HepG2 (cell line): ENCODE measurements at regions not wholly inside any gene's neighbourhood (a gene's known extent, or its start where the extent isn't known, plus 50 kb on each side); places are given as distances from the start of the nearest gene placed in this dataset.

Experiments used
- ATAC-seq: fragments of 200-7000 bp; cut with Tn5 transposase; 3 replicates; pipeline ENCODE4 v1.9.1; 2020; ENCODE audit warnings: mild to moderate bottlenecking, moderate library complexity
- BruUV-seq: library from RNA; stranded (reverse); fragments of 400-500 nt; replicated peaks from 2 replicates; lab custom pipeline; 2021; lab: Mats Ljungman, UMichigan
- CTCF ChIA-PET: fragments of 300-600 bp; formaldehyde crosslinking; extraction: SDS; loops from one replicate; lab custom pipeline; 2021; ENCODE audit warnings: low total read pairs, inconsistent platforms, low intra/inter-chr PET ratio; lab: Yijun Ruan, JAX
- POLR2A ChIA-PET: fragments of 350-600 bp; sonication (Branson Sonifier 250); formaldehyde crosslinking; loops from one replicate; lab custom pipeline; 2020; ENCODE audit warnings: antibody characterized with exemption, inconsistent platforms; lab: Yijun Ruan, JAX
- DNase-seq: peaks from one replicate; pipeline ENCODE4 v3.0.0-alpha.2; 2015; ENCODE audit warnings: low spot score
- FAIRE-seq: peaks from 3 replicates; lab custom pipeline; 2011; peaks lifted over from hg19 to GRCh38; lab: Jason Lieb, UNC
- H2AFZ ChIP-seq: one replicate; pipeline ENCODE4 v1.6.1; 2011; ENCODE audit warnings: low read length, inconsistent platforms
- H3K27ac ChIP-seq: fragments of 300-600 bp; 3 replicates; pipeline ENCODE4 v1.8.0; 2011; ENCODE audit warnings: mixed run types, mild to moderate bottlenecking, mixed read lengths, low read length, inconsistent platforms; ENCODE audit not compliant: insufficient read depth; ENCODE audit errors: extremely low read length
- H3K27me3 ChIP-seq, 2 experiments: fragments of 200-600 bp in 1 of 2; 2 replicates in 1 of 2; 3 replicates in 1 of 2; pipeline versions ENCODE4 v1.6.0 to v1.8.0; 2011; ENCODE audit warnings: low read length in 2 of 2, mild to moderate bottlenecking in 2 of 2, moderate library complexity in 2 of 2, inconsistent platforms in 1 of 2; ENCODE audit not compliant: insufficient read depth in 2 of 2, control insufficient read depth in 1 of 2
- H3K36me3 ChIP-seq, 2 experiments: fragments of 200-600 bp in 1 of 2; replicated peaks in 1 of 2; 2 replicates in 1 of 2; 3 replicates in 1 of 2; pipeline versions ENCODE4 v1.5.1 to v1.8.0; 2011; ENCODE audit warnings: low read length in 2 of 2, inconsistent platforms in 1 of 2; ENCODE audit not compliant: insufficient read depth in 2 of 2, control insufficient read depth in 1 of 2
- H3K4me1 ChIP-seq: 2 replicates; pipeline ENCODE4 v1.5.1; 2012; ENCODE audit warnings: low read length, inconsistent platforms; ENCODE audit not compliant: insufficient read depth
- H3K4me2 ChIP-seq: 2 replicates; pipeline ENCODE4 v1.6.0; 2011; ENCODE audit warnings: low read depth, low read length, inconsistent platforms
- H3K4me3 ChIP-seq, 3 experiments: fragments of 200-600 bp in 1 of 3; sonication (generic), shearing (Covaris generic) in 1 of 3; replicated peaks in 1 of 3; 2 replicates each; pipeline ENCODE4 v1.5.1; 2011 to 2016; ENCODE audit warnings: low read length in 3 of 3, inconsistent platforms in 2 of 3, low read depth in 2 of 3, mild to moderate bottlenecking in 2 of 3, control low read depth in 1 of 3, mixed read lengths in 1 of 3; ENCODE audit not compliant: insufficient read depth in 1 of 3
- H3K79me2 ChIP-seq: one replicate; pipeline ENCODE4 v1.6.1; 2011; ENCODE audit warnings: low read length, inconsistent platforms; ENCODE audit not compliant: insufficient read depth
- H3K9ac ChIP-seq: 2 replicates; pipeline ENCODE4 v1.6.0; 2011; ENCODE audit warnings: mild to moderate bottlenecking, low read depth, low read length, inconsistent platforms; ENCODE audit not compliant: insufficient read depth
- H3K9me3 ChIP-seq: 2 replicates; pipeline ENCODE4 v1.5.1; 2012; ENCODE audit warnings: mild to moderate bottlenecking, low read length
- H4K20me1 ChIP-seq: 2 replicates; pipeline ENCODE4 v1.6.0; 2011; ENCODE audit warnings: inconsistent platforms, mild to moderate bottlenecking, low read length, moderate library complexity; ENCODE audit not compliant: insufficient read depth
- BCL3 ChIP-seq: sonication (generic); formaldehyde crosslinking; IDR thresholded peaks from 2 replicates; pipeline ENCODE4 v1.5.1; 2020; ENCODE audit warnings: mild to moderate bottlenecking, missing genetic modification reagents, moderate library complexity
- ERF ChIP-seq: IDR thresholded peaks from 2 replicates; pipeline ENCODE4 v1.6.1; 2018; ENCODE audit warnings: missing biosample characterization, missing genetic modification reagents
- FOSL2 ChIP-seq: sonication (generic); formaldehyde crosslinking; IDR thresholded peaks from 2 replicates; pipeline ENCODE4 v1.4.0; 2020; ENCODE audit warnings: missing genetic modification reagents
- NKX3-1 ChIP-seq: sonication (generic); formaldehyde crosslinking; IDR thresholded peaks from 2 replicates; pipeline ENCODE4 v1.5.0; 2020; ENCODE audit warnings: missing genetic modification reagents
- NONO ChIP-seq, 2 experiments: fragments of 450-650 bp in 1 of 2; sonication (generic) in 1 of 2; formaldehyde crosslinking in 1 of 2; IDR thresholded peaks in 1 of 2; conservative IDR thresholded peaks in 1 of 2; 2 replicates each; pipeline versions ENCODE4 v1.6.1 to v1.8.0; 2017 to 2022; ENCODE audit warnings: mild to moderate bottlenecking in 1 of 2, missing genetic modification reagents in 1 of 2, moderate library complexity in 1 of 2
- POLR2G ChIP-seq: fragments of 200-400 bp; formaldehyde crosslinking; IDR thresholded peaks from 2 replicates; pipeline ENCODE4 v1.6.1; 2018; ENCODE audit warnings: mild to moderate bottlenecking, low read depth, low read length, moderate library complexity
- RFXAP ChIP-seq: sonication (generic); formaldehyde crosslinking; IDR thresholded peaks from 2 replicates; pipeline ENCODE4 v1.4.0; 2020; ENCODE audit warnings: missing genetic modification reagents, borderline replicate concordance
- SNAI1 ChIP-seq: sonication (generic); formaldehyde crosslinking; IDR thresholded peaks from 2 replicates; pipeline ENCODE4 v1.5.0; 2020; ENCODE audit warnings: mild to moderate bottlenecking, missing genetic modification reagents, borderline replicate concordance
- TCF7L2 ChIP-seq: IDR thresholded peaks from 2 replicates; pipeline ENCODE4 v1.6.1; 2011; ENCODE audit warnings: mild to moderate bottlenecking, low read depth, low read length, moderate library complexity
- ZBTB3 ChIP-seq: sonication (generic); formaldehyde crosslinking; IDR thresholded peaks from 2 replicates; pipeline ENCODE4 v1.4.0; 2020; ENCODE audit warnings: low read depth, mild to moderate bottlenecking, moderate library complexity, missing genetic modification reagents, borderline replicate concordance
- in situ Hi-C: cut with HindIII; loops from 2 replicates; pipeline ENCODE4 v1.10.0; 2017; ENCODE audit warnings: low pct_unique_long_range_greater_than_20kb; ENCODE audit not compliant: extremely low pct_ligation_motif_present
- intact Hi-C: fragments of 100-400 bp; cut with micrococcal nuclease; formaldehyde crosslinking; loops from one replicate; pipeline ENCODE4 v1.10.0; 2022; ENCODE audit not compliant: unreplicated experiment
- TF ChIP-seq, protein P1 (sequence below), 2 experiments: sonication (generic) in 1 of 2; formaldehyde crosslinking in 1 of 2; IDR thresholded peaks; 2 replicates each; pipeline versions ENCODE4 v1.6.1 to v1.9.0; 2014 to 2022; ENCODE audit warnings: antibody characterized with exemption in 1 of 2, borderline replicate concordance in 1 of 2, inconsistent platforms in 1 of 2, low read depth in 1 of 2, missing genetic modification reagents in 1 of 2

GRCh38 chr5:104540448-104540847, 977.9 kb upstream of the NUDT12 start (continued):
- TF ChIP-seq, protein P1, sequence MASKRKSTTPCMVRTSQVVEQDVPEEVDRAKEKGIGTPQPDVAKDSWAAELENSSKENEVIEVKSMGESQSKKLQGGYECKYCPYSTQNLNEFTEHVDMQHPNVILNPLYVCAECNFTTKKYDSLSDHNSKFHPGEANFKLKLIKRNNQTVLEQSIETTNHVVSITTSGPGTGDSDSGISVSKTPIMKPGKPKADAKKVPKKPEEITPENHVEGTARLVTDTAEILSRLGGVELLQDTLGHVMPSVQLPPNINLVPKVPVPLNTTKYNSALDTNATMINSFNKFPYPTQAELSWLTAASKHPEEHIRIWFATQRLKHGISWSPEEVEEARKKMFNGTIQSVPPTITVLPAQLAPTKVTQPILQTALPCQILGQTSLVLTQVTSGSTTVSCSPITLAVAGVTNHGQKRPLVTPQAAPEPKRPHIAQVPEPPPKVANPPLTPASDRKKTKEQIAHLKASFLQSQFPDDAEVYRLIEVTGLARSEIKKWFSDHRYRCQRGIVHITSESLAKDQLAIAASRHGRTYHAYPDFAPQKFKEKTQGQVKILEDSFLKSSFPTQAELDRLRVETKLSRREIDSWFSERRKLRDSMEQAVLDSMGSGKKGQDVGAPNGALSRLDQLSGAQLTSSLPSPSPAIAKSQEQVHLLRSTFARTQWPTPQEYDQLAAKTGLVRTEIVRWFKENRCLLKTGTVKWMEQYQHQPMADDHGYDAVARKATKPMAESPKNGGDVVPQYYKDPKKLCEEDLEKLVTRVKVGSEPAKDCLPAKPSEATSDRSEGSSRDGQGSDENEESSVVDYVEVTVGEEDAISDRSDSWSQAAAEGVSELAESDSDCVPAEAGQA (IDR thresholded peaks at IDR 0.05; ENCODE audit: low read depth), result no peak
- TF ChIP-seq, protein P1 (CRISPR knock-in tag; IDR thresholded peaks at IDR 0.05; ENCODE audit: borderline replicate concordance), result no peak
- no peak for TF ChIP-seq RFXAP

GRCh38 chr5:104539618-104540350, 977.2 kb upstream of the NUDT12 start:
- Histone ChIP-seq H3K27me3 (no peaks in the 10 kb centered on the region), H3K9ac (no peak overlapping the region), H3K4me2 (no peak overlapping the region), H4K20me1 (no peaks in the 10 kb centered on the region), H2AFZ (no peak overlapping the region), H3K4me1 (no peaks in the 10 kb centered on the region), H3K79me2 (no peaks in the 10 kb centered on the region), H3K9me3 (no peaks in the 10 kb centered on the region), H3K27ac (no peak overlapping the region)
- CTCF ChIA-PET, result no interaction called here
- intact Hi-C loops (no loop called here), in situ Hi-C loops (no loop called here)
- DNase-seq (no peak), ATAC-seq (no peak), FAIRE-seq (no peak)
- no TSS peak for BruUV-seq
- TF ChIP-seq NKX3-1 (no peak), BCL3 (no peak), ZBTB3 (CRISPR knock-in tag) (no peak), NONO (IDR thresholded peaks at IDR 0.05) (no peak), NONO (CRISPR knock-in tag; conservative IDR thresholded peaks at IDR 0.05) (no peak), ERF (CRISPR knock-in tag) (no peak), TCF7L2 (no peak), POLR2G (no peak), SNAI1 (CRISPR knock-in tag) (no peak), FOSL2 (CRISPR knock-in tag) (no peak)
- TF ChIP-seq, all 625 proteins: peak for 0
- POLR2A ChIA-PET, result no interaction called here
- no peaks in the 10 kb centered on the region for H3K36me3 ChIP-seq
- H3K4me3 ChIP-seq, result no peak overlapping the region
